Panc1 (cell line): ENCODE measurements at regions not wholly inside any gene's neighbourhood (a gene's known extent, or its start where the extent isn't known, plus 50 kb on each side); places are given as distances from the start of the nearest gene placed in this dataset.

Source experiments
- POLR2AphosphoS5 ChIP-seq: IDR thresholded peaks from 2 replicates; pipeline ENCODE4 v1.6.1; 2012; ENCODE audit warnings: mild to moderate bottlenecking, low read depth, low read length, moderate library complexity
- REST ChIP-seq, 2 experiments: IDR thresholded peaks; 2 replicates each; pipeline ENCODE4 v1.6.1; 2011 to 2012; ENCODE audit warnings: low read depth in 2 of 2, control low read depth in 1 of 2, low read length in 1 of 2, mild to moderate bottlenecking in 1 of 2, moderate library complexity in 1 of 2; ENCODE audit not compliant: insufficient read depth in 1 of 2
- SIN3A ChIP-seq: IDR thresholded peaks from 2 replicates; pipeline ENCODE4 v1.6.1; 2012; ENCODE audit warnings: low read depth, mild to moderate bottlenecking, low read length, moderate library complexity, borderline replicate concordance; ENCODE audit not compliant: insufficient read depth
- TCF7L2 ChIP-seq: IDR thresholded peaks from 2 replicates; pipeline ENCODE4 v1.6.1; 2011; ENCODE audit warnings: mild to moderate bottlenecking, low read depth, low read length, inconsistent platforms
- TF ChIP-seq, protein P1 (sequence below): fragments of 450-650 bp; IDR thresholded peaks from 2 replicates; pipeline ENCODE4 v1.5.1; 2017; ENCODE audit warnings: mild to moderate bottlenecking

DNA sequence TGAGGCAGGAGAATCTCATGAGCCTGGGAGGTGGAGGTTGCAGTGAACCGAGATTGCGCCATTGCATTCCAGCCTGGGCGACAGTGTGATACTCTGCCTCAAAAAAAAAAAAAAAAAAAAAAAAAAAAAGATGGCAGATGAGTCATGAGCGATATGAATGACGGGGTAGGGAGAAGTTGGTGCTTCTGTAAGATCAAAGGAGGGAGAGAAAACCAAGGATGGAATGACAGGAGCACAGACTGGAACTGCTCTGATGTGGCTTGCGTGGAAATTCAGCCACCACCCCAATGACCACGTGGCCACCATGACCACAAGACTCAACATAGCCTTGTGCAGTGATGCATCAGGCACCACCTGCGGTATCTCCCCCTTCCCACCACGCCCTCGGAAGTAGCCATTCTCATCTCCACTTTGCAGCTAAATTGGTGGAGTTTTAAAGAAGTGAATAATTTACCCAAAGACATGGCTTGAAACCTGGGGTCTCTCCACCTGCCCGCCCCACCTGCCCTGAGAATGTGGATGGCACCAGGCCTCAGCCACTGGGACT, 96.0 kb downstream of the ACKR3 start:
- TF ChIP-seq REST (IDR thresholded peaks at IDR 0.05; ENCODE audit: insufficient read depth in 1 of 2, low read depth in 2 of 2, low read length in 1 of 2) (no peak), SIN3A (no peak), POLR2AphosphoS5 (no peak), TCF7L2 (no peak)
- TF ChIP-seq, protein P1, sequence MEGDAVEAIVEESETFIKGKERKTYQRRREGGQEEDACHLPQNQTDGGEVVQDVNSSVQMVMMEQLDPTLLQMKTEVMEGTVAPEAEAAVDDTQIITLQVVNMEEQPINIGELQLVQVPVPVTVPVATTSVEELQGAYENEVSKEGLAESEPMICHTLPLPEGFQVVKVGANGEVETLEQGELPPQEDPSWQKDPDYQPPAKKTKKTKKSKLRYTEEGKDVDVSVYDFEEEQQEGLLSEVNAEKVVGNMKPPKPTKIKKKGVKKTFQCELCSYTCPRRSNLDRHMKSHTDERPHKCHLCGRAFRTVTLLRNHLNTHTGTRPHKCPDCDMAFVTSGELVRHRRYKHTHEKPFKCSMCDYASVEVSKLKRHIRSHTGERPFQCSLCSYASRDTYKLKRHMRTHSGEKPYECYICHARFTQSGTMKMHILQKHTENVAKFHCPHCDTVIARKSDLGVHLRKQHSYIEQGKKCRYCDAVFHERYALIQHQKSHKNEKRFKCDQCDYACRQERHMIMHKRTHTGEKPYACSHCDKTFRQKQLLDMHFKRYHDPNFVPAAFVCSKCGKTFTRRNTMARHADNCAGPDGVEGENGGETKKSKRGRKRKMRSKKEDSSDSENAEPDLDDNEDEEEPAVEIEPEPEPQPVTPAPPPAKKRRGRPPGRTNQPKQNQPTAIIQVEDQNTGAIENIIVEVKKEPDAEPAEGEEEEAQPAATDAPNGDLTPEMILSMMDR = no peak
